Kidney tubule cell (primary cell): ENCODE measurements at regions not wholly inside any gene's neighbourhood (a gene's known extent, or its start where the extent isn't known, plus 50 kb on each side); places are given as distances from the start of the nearest gene placed in this dataset.

Experiments
- DNase-seq: peaks from one replicate; pipeline ENCODE4 v3.0.0-alpha.2; 2018; ENCODE audit warnings: low spot score

DNA sequence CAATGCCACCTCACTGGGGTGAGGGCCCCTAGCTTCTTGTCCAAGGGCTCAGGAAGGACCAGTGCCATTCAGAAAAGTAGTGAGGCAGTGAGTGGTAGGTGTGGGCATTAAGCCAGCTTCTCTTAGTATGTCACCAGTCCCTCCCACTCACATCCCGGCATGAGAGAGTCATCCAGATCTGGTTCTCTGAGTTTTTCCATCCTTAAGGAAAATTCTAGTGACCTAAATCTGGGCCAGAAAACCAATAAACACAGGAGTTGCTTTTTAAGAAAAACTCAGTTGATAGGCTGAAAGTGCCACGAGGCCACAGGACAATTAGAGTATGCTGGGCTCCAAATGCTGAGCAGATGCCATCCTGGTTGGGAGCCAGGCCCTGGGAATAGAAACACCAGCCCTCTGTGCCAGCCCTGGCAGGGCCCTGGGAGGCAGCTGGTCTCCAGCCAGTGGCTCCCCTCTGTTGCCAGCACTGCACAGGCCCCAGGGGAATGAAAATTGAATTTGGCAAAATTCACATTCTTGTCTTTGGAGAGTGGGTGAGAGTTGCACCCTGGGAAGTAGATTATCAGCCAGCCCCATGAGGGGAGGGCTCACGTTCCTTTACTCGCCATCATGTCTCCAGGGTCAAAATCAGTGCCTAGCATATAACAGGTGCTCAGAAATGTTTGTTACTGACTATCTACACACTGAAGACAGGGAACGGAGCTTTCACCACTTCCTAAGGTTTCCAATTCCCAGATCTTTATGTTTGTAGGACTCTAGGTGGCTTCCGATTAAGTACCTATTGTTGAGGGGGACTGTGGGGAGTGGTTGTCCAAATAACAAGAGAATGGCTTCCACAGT is 52.8 kb downstream of the FAM43A start:
- peak; percentile 80 for DNase-seq

DNA sequence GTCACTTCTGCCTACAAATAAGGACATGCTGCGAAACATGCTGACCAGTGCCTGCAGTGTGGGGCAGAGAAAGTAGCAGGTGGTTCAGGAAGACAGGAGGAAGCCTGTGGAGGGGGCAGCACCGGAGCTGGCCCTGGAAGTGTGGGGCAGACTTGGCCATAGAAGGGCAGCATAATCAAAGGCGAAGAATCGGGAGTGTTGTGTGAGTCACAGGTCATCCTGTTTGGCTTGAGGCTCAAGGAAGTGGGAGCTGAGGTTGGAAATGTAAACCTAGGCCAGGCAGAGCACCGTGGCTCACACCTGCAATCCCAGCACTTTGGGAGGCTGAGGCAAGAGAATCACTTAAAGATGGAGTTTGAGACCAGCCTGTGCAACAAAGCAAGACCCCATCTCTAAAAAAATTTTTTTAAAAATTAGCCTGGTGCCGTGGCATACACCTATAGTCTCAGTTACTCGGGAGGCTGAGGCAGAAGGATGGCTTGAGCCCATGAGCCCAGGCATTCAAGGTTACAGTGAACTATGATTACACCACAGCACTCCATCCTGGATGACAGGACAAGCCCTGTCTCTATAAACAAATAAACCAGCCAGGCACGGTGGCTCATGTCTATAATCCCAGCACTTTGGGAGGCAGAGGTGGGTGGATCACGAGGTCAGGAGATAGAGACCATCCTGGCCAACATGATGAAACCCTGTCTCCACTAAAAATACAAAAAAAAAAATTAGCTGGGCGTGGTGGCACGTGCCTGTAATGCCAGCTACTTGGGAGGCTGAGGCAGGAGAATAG is 54.0 kb downstream of the FAM43A start:
- DNase-seq = peak; percentile 80

DNA sequence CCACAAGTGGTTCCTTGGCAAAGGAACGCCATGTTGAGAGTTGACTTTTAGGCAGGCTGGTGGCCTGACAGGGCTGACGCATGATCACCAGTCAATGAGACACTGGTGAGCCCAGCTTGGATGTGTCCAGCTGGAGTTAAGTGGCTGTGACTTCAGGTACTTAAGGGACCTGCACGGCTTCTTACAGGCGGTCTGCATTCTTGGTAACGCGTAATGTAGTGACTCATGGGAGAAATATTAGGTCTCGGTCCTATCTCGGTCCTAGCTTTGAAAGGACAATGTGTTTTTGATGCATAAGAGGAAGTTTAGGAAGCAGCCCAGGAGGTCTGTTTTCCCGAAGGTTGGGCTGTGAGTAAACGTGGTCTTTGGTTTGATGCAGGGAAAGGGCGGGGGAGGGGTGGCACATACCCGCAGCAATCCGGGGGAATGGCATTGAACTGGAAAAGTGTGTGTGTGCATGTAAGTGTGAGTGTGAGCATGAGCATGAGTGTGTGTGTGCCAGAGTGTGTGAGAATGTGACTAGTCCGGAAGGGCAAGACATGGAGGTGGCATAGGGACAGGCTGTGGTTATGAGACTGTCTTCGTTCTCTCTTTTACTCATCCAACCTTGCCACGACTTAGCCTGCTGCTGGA is 55.3 kb downstream of the FAM43A start:
- peak; percentile 99 for DNase-seq

DNA sequence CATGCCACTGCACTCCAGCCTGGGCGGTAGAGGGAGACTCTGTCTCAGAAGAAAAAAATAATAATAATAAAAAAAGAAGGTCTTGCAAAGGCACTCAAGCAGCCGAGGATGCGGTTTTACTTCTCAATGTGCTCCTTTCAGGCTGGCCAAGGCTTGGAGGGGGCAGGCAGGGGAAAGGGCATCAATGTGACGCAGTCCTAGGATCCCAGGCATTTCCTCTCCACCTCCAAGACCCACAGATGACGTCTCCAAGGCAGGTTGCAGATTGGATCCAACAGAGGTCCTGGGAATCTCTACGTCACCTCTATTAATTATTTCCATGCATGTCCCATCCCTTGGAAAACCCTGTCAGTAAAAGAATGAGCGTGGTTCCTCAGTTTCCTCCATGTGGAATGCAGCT is 56.2 kb downstream of the FAM43A start:
- DNase-seq = no peak

DNA sequence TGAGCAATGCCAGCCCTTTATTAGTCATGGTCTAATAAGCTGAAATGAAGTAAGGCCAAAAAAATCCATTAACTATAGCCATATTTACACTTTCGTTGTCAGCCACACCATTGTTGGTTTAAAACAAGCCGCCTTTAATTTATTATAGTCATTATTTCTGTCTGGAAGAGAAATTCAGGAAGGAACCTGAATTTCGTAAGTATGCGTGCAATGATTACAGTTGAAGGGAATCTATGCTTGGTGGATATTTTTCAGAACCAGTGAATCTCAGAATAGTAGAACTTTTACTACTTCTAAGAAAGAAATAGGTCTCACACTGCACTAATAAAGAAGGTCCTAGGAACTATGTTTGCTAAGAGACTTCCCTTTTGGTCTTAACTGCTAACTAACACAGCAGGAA is 59.1 kb downstream of the FAM43A start:
- DNase-seq = no peak

DNA sequence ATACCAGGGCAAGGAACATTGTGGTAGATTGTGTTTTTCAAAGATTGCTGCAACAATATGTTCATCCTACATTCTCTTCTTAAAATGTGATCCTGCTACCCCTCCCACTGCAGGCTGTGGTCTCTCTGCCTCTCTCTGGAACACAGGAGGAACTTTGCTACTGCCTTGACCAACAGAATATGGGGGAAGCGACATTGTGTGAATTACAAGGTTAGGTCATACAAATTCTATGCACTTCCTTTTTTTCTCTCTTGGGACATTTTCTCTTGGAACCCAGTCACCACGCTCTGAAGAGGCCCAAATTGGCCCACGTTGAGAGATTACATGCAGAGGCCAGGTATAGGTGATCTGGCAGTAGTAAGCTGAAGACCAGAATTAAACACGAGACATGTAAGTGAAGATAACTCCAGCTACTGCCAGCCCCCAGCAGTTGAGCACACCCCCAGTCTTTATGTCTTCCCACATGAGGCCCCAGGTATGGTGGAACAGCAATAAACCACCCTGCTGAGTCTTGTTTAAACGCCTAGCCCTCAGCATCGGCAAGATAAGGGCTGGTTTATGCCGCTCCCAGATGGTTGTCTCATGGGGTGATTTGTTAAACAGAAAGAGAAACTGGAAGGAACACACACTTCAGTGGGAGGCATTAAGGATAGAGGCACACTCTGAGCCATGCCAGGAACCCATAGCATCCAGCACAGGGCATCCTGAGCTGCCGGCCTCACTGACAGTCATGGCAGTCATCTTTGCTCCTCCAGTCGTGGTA is 59.9 kb downstream of the FAM43A start:
- DNase-seq = no peak

DNA sequence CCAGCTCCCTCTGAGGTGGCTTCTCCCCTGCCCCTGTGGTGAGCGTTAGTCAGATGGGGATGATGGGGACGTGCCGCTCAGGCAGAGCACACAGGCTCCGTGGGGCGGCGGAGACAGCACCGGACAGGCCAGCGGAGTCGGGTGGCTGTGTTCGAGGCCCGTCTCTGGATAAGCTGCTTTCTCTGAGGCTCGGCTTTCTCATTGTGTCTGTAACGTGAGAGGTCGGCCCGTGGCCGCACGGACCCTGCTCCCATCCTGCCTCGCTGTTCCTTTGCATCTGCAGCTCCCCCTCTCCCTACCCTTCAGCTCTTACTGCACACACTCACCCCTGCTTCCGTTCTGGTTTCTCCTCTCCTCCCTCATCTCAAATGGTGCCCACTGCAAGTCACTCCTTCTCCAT is 62.5 kb downstream of the FAM43A start:
- DNase-seq = no peak

DNA sequence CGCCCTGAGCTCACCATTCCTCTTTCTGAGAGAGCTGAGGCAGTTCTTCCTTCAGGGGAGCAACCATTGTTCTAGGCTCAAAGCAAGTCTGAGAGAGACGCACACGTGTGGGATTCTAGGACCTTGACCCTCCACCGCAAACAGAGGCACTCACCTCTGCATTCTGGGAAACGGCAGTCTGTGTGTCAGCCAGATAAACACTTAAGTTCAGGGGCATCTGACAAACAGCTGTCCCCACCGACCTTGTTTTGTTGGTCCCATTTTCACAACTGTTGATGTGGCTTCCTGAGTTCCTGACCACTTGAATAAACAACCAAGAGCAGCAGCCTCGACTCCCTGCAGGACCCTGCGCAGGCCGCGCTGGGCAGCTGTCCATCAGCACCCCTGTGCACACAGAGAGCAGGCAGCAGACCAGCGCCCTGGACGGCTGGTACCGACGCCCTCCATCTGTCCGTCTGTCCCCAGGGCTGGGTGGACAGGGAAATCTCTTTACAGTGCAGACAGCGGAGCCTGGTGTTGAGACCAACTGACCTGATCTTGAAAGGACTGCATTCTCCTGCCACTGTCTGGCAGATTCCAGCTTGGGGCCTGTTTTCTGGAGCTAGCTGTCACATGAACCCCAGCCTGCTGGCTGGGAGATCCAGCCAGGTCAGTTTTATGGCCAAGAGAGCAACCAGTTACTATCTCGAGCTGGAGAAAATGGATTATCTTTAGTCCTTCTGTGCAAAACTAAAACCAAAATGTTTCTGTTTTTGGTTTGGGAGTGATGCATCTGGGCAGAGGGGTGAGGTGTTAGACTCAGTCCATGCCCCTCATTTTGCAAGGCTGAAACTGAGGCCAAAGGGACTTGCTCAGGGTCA is 64.2 kb downstream of the FAM43A start:
- no peak for DNase-seq

DNA sequence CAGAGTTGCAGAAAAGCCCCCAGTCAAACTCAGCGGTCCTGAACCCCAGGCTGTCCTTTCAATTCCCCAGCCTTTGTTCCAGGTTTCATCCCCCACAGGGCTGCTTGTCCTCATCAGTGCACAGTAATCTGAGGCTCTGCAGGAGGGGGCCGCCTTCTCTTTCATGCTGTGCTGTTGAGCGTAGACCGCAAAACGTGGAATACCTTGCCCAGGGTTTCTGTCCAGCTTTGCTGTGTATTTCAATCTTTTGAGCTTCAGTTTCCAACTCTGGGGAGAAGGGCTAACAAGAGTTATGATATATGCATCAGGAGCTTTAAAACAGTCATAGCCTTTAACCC is 64.8 kb downstream of the FAM43A start:
- DNase-seq = no peak

DNA sequence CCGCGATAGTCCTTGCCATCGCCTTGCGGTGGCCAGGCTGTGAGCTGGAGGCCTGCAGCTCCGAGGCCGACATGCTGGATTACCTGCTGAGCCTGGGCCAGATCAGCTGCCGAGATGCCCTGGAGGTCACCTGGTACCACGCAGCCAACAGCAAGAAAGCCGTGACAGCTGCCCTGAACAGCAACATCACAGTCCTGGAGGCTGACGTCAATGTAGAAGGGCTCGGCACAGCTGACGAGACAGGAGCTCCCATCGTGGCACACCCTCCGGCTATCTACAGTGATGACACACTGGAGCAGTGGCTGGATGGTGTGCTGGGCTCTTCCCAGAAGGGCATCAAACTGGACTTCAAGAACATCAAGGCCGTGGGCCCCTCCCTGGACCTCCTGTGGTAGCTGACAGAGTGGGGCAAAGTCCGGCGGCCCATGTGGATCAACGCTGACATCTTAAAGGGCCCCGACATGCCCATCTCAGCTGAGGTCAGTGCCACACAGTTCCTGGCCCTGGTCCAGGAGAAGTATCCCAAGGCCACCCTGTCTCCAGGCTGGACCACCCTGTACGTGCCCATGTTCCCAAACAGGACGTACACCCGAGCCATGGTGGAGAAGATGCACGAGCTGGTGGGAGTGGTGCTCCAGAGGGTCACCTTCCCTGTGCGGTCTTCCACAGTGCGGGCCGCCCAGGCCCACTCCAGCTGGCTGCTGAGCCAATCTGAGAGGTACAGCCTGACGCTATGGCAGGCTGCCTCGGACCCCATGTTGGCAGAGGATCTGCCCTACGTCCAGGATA is 70.2 kb downstream of the FAM43A start:
- no peak for DNase-seq

DNA sequence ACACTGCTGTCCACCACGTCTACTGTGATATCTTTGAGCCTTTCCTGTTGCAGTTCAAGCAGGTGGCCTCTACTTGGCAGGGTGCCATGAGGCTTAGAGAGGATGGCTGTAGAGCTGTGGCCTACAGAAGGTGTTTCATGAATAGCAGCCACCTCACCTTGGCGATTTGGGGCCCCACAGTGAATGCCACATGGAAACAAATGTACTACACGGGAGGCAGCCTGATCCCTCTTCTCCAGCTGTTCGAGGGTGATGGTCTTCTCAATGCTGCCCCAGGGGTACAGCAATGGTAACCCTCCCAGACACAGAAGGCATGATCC is 70.7 kb downstream of the FAM43A start:
- no peak for DNase-seq

DNA sequence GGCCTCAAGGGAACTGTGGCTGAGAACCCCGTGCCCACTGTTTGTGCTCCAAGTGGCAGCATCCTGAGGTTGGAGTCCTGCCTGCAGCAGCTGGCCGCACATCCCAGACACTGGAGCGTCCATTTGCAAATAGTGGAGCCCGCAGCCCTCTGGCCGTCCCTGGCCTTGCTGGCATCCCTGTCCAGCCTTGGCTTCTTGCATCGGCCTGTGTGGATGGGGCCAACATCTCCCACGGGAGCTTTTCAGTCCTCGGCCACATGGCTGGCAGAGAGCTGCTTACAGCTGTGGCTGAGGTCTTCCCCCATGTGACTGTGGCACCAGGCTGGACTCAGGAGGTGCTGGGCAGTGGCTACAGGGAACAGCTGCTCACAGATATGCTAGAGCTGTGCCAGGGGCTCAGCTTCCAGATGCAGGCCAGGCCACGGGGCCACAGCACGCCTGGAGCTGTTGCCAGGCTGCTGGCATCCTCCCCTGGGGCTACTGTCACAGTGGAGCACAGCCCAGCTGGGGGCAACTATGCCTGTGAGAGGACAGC is 71.2 kb downstream of the FAM43A start:
- no peak for DNase-seq

DNA sequence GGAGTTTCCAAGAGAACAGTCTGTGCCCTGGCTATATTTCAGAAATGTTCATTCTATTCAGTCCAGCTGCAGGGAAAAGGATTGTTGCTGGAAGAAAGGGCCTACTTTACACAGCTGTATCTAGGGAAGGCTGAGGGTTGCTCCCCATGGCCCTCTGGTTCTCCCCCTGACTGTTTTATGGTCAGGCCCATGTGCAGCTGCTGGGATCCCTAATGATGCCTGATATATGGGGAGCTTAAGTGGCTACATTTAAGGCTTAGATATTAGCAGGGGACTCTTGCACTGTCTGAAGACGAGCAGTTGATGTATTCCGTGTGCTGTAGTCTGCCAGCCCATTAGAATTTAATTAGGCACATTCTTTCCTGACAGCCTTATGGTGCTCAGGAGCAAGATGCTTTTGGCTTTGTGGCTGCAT is 72.0 kb downstream of the FAM43A start:
- DNase-seq = no peak

DNA sequence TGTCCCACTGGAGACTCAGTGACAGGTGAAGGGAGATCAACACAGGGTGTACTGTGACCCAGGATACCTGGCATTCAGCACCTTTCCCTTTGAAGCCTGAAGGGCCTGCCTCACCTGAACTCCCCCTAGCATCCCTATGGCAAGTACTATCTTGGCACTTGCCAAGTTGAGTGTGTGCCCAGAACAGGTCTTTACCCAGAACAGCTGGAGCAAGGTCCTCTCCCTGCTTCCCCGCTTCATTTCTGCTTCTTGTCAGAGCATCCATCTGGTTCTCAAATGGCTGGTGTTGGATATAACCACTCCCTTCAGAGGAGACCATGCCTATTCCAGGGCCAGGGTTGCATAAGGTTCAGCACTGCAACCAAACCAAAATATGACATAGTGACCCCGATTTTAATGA is 73.0 kb downstream of the FAM43A start:
- DNase-seq = no peak

DNA sequence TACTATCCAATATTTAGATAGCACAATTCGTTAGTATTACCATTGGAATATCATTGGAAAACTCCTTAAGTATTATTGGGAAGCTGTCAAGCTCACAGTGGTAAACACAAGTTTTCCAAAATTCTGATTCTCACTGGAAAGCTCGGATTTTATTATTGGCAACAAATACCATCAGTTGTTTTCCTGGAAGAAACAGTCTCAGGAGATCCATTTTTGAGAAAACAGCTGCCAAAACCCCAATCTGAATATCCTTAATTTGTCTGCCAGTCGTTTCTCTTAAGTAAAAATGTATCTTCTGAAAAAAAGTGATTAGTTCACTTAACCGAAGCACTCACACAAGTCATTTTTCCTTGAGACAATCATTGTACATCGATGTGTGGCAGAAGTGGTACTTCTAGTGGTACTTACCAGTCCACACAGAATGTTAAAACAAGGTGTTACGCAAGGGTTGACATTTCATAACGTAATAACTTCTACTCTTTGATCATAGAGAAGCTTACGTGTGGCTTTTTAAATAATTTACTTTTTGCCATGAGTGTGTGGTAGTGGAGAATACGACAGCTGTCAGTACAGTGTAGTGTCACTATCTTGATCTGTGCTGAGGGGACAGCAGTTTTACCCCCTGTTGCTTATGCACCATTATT is 74.9 kb downstream of the FAM43A start:
- DNase-seq = no peak

DNA sequence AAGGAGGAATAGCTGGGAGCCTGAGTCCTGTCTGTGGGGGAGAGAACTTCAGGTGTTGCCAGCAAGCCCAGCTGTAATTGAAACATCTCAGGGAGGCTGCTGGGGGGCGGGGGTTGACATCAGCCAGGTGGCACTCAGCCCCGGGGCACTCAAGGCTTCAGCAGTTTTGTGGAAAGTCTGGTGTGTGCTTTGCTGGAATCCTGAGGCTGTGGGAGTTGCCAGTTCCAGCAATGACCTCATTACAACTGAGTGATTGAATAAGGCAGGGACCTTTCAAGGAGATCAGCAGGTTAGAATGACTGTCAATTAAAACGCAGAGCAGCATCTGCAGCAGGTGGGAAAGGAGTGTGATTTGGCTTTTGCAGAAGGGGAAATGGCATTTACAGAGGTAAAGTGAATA is 75.7 kb downstream of the FAM43A start:
- peak; percentile 59 for DNase-seq

DNA sequence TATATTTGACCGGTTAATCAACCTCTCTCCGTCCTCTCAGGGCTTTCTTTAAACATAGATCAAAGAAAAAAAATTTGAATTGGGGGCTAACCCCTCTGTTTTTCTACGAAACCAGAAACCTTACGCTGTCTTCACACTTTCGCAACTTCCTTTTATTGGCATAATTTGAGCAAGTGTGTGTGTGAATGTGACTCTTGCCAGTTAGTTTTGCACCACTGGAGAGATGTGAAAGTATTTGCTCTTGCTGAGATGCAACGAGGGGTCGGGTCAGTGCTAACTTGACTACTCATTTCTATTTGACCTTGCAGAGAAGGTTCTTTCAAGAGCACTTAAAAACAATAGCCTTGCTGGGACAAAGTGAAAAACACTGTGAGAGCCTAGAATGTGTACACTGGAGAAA is 81.2 kb downstream of the FAM43A start:
- no peak for DNase-seq

DNA sequence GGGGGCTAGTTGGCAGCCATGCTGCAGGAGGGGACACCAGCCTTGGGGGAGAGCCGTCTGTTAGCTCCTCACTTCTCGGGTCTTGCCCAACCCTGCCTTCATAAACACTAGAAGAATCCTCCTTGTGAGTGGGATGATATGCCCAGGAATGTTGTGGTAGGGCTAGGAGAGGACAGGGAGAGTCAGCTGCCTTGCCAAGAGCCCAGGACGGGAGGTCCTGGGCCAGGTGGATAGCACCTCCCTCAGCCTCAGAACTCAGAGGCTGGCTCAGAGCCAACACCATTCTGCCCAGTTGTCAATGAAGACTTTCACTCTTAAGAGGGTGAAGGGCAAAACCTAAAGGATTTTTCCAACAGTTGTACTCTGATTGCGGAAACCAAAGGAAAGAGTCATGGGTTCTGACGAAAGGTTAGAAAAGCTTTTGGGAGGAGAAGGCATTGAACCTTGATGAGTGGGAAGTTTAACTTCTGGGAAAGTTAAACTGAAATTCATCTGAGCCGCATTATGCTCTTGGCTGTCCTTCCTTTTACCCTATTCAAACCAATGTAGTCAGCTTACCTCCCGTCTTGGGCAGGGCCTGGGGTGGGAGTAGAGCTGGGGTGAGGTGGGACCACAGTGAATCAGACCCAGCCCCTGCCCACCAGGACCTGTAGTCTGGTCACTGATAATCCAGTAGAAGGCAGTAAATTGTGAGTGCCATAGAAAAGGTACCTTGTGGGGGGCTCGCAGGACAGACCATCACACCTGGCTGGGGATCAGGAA is 81.9 kb downstream of the FAM43A start:
- DNase-seq = no peak

DNA sequence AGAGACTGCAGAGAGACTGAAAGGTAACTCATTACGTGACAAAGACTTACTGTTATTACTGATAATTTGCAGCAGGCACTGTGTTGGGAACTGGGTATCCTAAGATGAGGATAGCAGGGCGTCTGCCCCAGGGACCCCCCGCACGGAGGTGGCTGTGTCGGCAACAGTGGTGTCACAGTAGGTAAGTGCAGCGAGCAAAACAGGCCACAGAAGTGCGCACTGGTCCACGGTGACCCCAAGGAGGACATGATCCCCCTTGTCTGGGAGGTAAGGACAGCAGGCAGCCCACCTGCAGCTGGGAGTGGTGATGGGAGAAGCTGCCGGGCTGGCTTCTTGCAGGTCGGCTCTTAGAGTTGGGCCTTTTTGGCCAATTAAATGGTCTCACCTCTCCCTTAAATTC is 82.9 kb downstream of the FAM43A start:
- no peak for DNase-seq
